Parathyroid adenoma (tissue), 2 donors: ENCODE measurements at regions not wholly inside any gene's neighbourhood (a gene's known extent, or its start where the extent isn't known, plus 50 kb on each side); places are given as distances from the start of the nearest gene placed in this dataset.
"Not testable (repeated sequence)": the region's sequence is repeated elsewhere in the genome, so short reads cannot be mapped to it uniquely, and the experiment has no call there.

Experiments
- H2AFZ ChIP-seq: fragments of 300-600 bp; sonication (generic); one replicate; pipeline ENCODE4 v1.7.0; 2017; ENCODE audit warnings: antibody characterized with exemption, mild to moderate bottlenecking
- H3K27ac ChIP-seq: fragments of 300-600 bp; sonication (generic); one replicate; pipeline ENCODE4 v1.7.0; 2017
- H3K27me3 ChIP-seq: fragments of 300-600 bp; sonication (generic); one replicate; pipeline ENCODE4 v1.7.0; 2017; ENCODE audit warnings: low read length; ENCODE audit not compliant: control insufficient read depth, insufficient read depth
- H3K36me3 ChIP-seq: fragments of 300-600 bp; sonication (generic); one replicate; pipeline ENCODE4 v1.7.0; 2017; ENCODE audit warnings: low read length; ENCODE audit not compliant: control insufficient read depth, insufficient read depth
- H3K4me1 ChIP-seq: fragments of 300-600 bp; sonication (generic); one replicate; pipeline ENCODE4 v1.7.0; 2017; ENCODE audit warnings: control low read depth
- H3K4me2 ChIP-seq: fragments of 300-600 bp; sonication (generic); one replicate; pipeline ENCODE4 v1.7.0; 2017; ENCODE audit warnings: low read length
- H3K4me3 ChIP-seq: fragments of 300-600 bp; sonication (generic); one replicate; pipeline ENCODE4 v1.7.0; 2017; ENCODE audit warnings: low read depth, low read length
- H3K79me2 ChIP-seq: fragments of 300-600 bp; sonication (generic); one replicate; pipeline ENCODE4 v1.7.0; 2017; ENCODE audit warnings: control low read depth
- H3K9ac ChIP-seq: fragments of 300-600 bp; sonication (generic); one replicate; pipeline ENCODE4 v1.7.0; 2017; ENCODE audit warnings: mild to moderate bottlenecking
- H3K9me3 ChIP-seq: fragments of 300-600 bp; sonication (generic); one replicate; pipeline ENCODE4 v1.7.0; 2017; ENCODE audit warnings: low read length; ENCODE audit not compliant: control insufficient read depth
- TF ChIP-seq, protein P1 (sequence below): fragments of 300-600 bp; sonication (generic); IDR thresholded peaks from one replicate; pipeline ENCODE4 v1.7.0; 2017; ENCODE audit warnings: antibody characterized with exemption, mild to moderate bottlenecking
- donor health status: primary hyperparathyroidism.

DNA sequence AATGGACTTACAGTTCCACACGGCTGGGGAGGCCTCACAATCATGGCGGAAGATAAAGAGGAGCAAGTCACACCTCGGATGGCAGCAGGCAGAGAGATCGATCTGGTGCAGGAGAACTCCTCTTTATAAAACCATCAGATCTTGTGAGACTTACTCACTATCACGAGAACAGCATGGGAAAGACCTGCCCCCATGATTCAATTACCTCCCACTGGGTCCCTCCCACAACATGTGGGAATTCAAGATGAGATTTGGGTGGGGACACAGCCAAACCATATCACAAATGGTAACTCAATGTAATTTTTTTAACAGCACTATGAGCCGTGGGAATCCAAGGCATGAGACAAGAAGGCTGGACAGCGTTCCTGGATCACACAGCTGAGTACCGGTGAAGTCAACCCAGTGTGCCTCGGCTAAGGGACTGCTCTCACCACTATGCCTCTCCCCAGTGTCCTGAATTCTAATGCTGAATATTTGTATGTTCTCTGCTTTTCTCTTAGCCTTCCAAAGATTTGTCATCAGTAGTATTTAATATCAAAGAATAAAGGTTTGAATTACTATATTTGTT lies 84.3 kb downstream of the IRS2 start:
- H3K36me3 ChIP-seq, H3K4me2 ChIP-seq, H3K27me3 ChIP-seq, H3K9ac ChIP-seq, H3K4me1 ChIP-seq, H3K4me3 ChIP-seq, H2AFZ ChIP-seq, H3K79me2 ChIP-seq, H3K27ac ChIP-seq, H3K9me3 ChIP-seq: not testable (repeated sequence)

DNA sequence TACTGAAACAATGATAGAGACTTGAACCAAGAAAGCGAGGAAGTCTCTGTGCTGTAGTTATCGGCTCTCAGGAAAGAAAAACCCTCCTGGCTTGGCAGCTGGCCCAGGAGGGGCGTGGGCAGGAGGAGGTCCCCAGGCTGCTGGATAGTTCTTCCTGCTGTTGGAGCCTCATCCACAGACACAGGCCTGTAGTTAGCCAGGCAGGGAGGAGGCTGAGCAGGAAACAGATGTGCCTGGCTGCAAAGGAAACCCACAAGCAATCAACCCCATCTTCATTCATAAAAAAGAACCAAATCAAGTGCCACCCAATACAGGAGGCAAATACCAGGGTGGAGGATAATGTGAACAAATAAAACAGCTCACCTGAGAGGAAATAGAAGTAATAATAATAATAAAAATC lies 86.2 kb downstream of the IRS2 start:
- TF ChIP-seq, protein P1, sequence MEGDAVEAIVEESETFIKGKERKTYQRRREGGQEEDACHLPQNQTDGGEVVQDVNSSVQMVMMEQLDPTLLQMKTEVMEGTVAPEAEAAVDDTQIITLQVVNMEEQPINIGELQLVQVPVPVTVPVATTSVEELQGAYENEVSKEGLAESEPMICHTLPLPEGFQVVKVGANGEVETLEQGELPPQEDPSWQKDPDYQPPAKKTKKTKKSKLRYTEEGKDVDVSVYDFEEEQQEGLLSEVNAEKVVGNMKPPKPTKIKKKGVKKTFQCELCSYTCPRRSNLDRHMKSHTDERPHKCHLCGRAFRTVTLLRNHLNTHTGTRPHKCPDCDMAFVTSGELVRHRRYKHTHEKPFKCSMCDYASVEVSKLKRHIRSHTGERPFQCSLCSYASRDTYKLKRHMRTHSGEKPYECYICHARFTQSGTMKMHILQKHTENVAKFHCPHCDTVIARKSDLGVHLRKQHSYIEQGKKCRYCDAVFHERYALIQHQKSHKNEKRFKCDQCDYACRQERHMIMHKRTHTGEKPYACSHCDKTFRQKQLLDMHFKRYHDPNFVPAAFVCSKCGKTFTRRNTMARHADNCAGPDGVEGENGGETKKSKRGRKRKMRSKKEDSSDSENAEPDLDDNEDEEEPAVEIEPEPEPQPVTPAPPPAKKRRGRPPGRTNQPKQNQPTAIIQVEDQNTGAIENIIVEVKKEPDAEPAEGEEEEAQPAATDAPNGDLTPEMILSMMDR = no peak
- Histone ChIP-seq H3K79me2 (no peaks in the 10 kb centered on the region), H3K9ac (no peak overlapping the region), H3K27me3 (no peaks in the 10 kb centered on the region), H3K27ac (no peak overlapping the region), H3K36me3 (no peaks in the 10 kb centered on the region), H3K9me3 (no peaks in the 10 kb centered on the region), H3K4me1 (no peaks in the 10 kb centered on the region), H3K4me3 (no peak overlapping the region), H3K4me2 (no peak overlapping the region), H2AFZ (no peak overlapping the region)

DNA sequence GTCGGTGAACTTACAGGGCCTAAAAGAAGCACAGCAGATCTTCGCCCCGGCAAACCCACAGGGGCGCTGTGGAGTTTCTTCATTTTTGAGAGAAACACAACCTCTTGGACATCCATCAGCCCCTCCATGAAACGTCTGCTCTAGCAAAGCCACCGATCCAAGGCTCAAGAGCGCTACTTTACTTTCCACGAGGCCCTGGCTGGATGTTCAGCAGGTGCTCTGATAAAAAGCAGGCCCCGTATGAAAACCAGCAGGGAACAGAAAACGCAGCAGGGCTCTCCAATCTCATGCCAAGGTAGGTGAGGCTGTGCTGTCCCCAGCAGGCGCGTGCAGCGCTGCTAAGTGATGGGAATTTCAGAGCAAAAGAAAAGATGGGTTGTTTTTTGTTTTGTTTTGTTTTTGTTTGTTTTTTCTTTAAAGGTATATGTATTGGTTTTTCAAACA lies 86.7 kb downstream of the IRS2 start:
- Histone ChIP-seq H3K4me2 (no peak overlapping the region), H3K4me1 (no peaks in the 10 kb centered on the region), H3K79me2 (no peaks in the 10 kb centered on the region), H2AFZ (no peak overlapping the region), H3K4me3 (no peak overlapping the region), H3K9me3 (no peaks in the 10 kb centered on the region), H3K9ac (no peak overlapping the region), H3K27me3 (no peaks in the 10 kb centered on the region), H3K36me3 (no peaks in the 10 kb centered on the region), H3K27ac (no peak overlapping the region)
- TF ChIP-seq, protein P1 = no peak

DNA sequence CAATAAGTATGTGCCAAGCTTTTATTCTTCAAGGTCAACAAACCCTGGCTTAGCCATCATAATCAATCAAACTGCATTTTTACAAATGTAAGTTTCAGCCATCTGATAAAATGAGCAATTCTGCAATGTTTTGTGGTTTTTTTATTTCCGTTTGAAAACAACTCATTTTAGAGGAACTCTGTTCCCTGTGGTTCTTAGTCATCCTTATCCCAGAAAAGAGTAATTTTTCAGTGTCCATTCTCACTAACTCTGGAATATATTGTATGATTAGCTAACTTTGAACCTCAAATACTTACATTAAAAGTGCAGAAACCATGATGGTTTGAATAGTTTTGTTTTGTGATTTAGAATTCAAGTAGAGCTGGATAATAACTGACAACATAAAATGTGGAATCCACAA lies 87.6 kb downstream of the IRS2 start:
- H3K9me3 ChIP-seq = no peaks in the 10 kb centered on the region
- no peaks in the 10 kb centered on the region for H3K27me3 ChIP-seq
- H3K27ac ChIP-seq = no peak overlapping the region
- H3K79me2 ChIP-seq = no peaks in the 10 kb centered on the region
- no peak overlapping the region for H3K4me3 ChIP-seq
- no peaks in the 10 kb centered on the region for H3K36me3 ChIP-seq
- no peak overlapping the region for H3K4me2 ChIP-seq
- TF ChIP-seq, protein P1 = no peak
- H3K4me1 ChIP-seq = no peaks in the 10 kb centered on the region
- H2AFZ ChIP-seq = no peak overlapping the region
- H3K9ac ChIP-seq = no peak overlapping the region

DNA sequence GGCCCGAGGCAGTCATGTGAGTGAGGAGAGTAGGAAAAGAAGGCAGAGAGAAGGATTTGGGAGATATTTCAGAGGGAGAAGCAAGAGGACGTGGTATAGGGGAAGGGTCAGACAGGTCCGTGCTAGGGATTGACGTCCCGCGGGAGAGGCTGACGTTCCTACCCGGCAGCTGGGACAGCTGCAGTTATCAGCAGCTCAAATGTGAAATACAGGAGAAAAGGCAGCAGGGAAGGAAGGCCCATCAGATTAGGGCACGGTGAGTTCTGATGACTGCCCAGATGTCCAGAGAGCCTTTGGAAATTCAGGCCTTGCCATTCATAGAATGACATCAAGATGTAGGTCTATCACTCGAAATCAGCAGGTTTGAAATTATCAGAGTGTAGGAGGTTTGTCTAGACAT lies 88.4 kb downstream of the IRS2 start:
- no peak overlapping the region for H3K4me2 ChIP-seq
- no peak overlapping the region for H3K4me3 ChIP-seq
- no peaks in the 10 kb centered on the region for H3K27me3 ChIP-seq
- H3K4me1 ChIP-seq = no peaks in the 10 kb centered on the region
- H3K9ac ChIP-seq = no peak overlapping the region
- TF ChIP-seq, protein P1 = no peak
- H3K36me3 ChIP-seq = no peaks in the 10 kb centered on the region
- no peaks in the 10 kb centered on the region for H3K79me2 ChIP-seq
- H2AFZ ChIP-seq = no peak overlapping the region
- H3K9me3 ChIP-seq = no peaks in the 10 kb centered on the region
- no peak overlapping the region for H3K27ac ChIP-seq
